GM19238 (cell line): ENCODE measurements at regions not wholly inside any gene's neighbourhood (a gene's known extent, or its start where the extent isn't known, plus 50 kb on each side); places are given as distances from the start of the nearest gene placed in this dataset.
A peak's percentile ranks its signal among the peaks of the same experiment; 100 is the strongest.
"Not testable (repeated sequence)": the region's sequence is repeated elsewhere in the genome, so short reads cannot be mapped to it uniquely, and the experiment has no call there.

Source experiments
- DNase-seq: peaks from one replicate; pipeline ENCODE4 v3.0.0; 2011; ENCODE audit warnings: low spot score; ENCODE audit not compliant: insufficient read length

DNA sequence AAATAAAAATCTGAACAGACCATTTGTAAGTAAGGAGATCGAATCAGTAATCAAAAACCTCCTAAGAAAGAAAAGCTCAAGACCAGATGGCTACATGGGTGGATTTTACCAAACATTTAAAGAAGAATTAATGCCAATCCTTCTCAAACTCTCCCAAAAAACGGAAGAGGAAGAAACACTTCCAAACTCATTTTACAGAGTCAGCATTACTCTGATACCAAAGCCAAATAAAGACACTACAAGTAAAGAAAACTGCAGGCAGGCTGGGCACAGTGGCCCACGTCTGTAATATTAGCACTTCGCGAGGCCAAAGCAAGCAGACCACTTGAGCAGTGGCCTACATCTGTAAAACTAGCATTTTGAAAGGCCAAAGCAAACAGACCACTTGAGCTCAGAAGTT lies 159.8 kb downstream of the DPY19L2 start:
- no peak for DNase-seq

DNA sequence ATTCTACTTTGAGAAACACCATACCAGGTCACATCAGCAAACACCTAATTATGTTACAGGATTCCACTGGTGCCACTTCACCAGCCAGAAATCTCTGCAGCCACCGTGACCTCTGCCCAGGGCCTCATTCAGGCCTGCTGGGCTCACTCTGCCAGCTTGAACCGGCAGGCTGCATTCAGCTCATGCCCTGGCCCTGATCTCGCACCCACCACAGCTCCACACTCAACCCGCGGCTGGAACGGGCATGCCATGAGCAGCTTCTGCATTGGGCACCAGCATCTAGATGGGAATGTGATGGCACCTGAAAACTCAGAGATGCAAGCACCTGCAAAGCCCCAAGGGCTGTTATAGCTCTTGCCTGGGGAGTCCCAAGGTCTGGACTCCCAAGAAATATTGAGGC lies 168.7 kb downstream of the DPY19L2 start:
- no peak for DNase-seq

DNA sequence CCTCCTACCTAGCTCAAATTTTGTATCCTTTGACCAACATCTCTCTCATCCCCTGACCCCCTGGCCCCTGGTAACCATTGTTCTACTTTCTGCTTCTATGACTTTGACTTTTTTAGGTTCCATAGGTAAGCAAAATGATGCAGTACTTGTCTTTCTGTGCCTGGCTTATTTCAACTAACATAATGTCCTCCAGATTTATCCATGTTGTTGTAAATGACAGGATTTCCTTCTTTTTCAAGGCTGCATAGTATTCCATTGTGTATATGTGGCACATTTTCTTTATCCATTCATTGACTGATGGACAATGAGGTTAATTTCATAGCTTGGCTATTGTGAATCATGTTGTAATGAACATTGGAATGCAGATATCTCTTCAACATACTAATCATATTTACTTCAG lies 170.1 kb downstream of the DPY19L2 start:
- DNase-seq = no peak

DNA sequence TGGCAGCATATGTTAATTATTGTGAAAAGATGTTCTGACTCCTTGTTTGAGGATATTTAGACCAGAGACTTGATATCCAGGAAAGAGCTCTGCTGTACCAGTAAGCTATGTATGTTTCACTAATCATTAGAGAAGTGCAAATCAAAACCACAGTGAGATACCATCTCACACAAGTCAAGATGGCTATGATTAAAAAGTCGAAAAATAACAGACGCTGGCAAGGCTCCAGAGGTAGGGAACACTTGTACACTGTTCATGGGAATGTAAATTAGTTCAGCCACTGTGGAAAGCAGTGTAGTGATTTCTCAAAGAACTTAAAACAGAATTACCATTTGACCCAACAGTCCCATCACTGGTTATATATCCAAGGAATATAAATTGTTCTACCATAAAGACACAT lies 171.6 kb downstream of the DPY19L2 start:
- no peak for DNase-seq

DNA sequence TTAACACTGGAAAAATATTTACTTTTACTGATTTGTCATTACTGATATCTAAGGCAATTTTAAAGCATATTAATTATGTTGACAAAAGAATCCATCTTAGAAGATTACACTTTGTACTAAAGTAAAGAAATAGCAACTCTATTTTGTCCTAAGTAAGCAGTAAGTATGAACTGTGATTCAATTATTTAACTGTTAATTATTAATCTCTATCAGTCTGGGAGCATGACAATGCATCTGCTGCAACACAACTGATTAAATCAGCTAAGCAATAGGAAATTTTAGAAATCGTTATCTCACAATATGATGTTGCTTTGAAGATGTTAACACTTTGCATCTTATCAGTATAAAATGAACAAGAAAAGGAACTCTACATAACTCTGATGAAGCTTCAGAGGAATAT lies 172.3 kb downstream of the DPY19L2 start:
- DNase-seq = no peak

DNA sequence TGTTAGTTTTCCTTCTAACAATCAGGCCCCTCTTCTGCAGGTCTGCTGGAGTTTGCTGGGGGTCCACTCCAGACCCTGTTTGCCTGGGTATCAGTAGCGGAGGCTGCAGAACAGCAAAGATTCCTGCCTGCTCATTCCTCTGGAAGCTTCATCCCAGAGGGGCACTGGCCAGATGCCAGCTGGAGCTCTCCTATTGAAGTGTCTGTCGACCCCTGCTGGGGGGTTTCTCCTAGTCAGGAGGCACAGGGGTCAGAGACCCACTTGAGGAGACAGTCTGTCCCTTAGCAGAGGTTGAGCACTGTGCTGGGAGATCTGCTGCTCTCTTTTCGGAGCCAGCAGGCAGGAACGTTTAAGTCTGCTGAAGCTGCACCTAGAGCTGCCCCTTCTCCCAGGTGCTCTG lies 174.9 kb downstream of the DPY19L2 start:
- DNase-seq = not testable (repeated sequence)

DNA sequence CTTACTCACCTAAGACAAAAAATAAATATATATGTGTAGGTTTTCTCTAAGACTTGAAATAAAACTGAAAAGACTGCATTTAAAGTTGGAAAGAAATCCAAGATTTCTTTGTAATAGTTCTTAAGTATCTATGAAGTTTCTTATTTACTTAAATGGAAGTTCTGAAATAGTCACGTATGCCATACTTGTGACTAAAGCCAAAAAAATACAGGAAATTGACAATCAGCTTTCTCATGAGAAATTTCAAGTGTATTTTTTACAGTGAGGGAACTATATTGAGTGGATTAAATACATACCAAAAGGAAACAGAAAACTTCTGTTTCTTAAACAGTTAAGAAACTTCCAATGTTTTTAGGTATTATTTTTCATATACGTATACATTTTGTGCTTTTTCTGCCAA lies 188.1 kb downstream of the DPY19L2 start:
- no peak for DNase-seq

DNA sequence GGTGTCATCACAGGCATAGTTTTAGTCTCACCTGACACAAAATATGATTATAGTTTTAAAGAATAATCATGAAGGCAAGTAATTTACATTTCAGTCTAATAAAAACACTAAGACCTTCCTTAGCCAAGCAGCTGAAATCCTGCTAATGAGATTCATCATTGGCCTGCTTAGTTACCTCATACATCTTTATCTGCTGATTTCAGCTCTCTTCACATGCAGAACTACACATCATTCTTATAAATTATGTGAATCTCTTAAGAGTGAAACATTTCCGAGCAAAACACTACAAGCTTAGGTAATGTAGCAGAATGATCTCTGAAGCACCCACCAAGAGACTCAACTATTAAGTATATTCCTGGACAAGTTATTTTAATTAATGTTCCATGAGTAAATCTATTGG lies 198.1 kb downstream of the DPY19L2 start:
- DNase-seq = no peak

DNA sequence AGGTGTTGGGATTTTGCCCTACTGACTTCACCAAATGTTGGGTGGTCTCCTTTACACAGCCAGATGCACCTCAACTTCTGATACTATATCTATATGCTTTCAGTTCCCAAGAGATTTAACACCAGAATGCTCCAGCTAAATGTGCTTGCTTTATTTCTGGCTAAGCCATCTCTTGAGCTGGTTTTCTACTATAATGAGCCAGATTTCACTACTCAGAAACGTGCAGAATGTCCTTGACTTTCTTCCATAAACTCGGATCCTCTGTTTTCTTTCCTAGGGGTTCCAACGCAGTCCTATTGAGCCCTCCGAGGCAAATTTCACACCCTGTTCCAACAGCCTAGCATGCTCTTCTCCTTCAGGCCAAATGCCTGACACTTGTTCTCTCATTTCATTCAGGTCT lies 200.3 kb downstream of the DPY19L2 start:
- no peak for DNase-seq

DNA sequence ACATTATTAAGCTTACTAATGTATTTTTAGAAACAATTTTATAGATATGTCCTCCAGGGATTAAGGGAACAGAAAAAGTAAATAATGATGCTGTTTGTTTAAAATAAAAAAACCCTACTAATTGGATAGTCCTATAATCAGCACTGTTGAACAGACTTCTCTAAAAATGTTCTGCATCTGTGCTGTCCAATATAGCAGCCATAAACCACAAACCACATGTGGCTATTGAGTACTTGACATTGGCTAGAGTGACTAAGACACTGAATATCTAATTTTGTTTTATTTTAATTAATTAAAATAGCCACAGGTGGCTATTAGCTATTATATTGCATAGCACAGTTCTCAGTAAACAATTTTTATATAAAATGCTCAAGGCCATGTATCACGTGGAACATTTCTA lies 210.4 kb downstream of the DPY19L2 start:
- no peak for DNase-seq

DNA sequence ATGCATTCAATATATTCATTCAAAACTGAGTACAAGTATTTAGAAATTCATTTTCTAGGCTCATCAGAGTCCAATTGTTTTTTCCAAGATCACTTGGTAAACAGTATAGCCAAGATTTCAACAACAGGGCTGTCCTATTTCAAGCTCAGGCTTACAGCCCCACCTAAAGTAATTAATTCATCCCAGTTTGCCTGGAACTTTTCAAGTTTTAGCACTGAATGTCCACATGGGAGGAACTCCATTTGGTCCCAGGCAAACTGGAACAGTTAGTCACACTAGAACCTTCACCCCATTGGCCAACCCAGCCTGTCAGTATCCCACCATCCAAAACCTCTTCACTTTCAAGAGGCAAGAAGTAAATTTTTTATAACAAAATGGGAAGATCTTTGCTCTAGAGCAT lies 210.9 kb downstream of the DPY19L2 start:
- DNase-seq = no peak

DNA sequence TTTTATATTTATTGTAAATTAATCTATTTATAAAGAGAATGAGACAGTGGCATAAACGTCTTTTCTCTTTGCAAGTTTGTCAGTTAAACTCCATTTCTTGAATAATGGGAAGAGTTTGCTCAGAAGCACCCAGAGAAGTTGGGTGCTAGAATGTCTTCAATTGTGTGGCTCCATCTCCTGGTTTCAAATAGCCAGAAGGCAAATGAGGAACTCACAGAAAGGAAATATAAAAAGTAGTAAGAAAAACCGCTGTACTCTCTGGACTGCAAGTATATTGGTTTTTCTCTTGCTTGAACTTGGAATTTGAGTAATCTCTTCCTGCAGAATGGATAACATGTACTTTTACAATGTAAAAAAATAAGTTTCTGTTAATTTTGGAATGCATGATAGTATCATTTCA lies 217.5 kb downstream of the DPY19L2 start:
- DNase-seq = no peak

DNA sequence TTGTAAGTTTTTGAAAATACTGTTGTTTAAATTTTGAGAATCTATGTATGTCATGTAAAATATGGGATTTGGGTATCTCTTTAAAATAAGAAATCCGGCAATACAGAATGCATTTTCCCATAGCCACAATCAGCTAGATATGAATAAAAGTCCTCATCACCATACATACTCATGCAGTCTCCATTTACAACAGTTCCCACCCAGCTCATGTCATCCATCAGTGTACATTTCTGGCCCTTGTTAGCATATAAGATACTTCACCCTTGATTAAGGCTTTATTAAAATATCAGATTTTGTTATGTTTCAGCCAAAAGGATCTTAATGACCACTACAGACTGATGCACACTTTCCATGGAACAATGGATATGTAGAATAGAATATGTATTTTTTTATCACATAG lies 218.0 kb downstream of the DPY19L2 start:
- no peak for DNase-seq

DNA sequence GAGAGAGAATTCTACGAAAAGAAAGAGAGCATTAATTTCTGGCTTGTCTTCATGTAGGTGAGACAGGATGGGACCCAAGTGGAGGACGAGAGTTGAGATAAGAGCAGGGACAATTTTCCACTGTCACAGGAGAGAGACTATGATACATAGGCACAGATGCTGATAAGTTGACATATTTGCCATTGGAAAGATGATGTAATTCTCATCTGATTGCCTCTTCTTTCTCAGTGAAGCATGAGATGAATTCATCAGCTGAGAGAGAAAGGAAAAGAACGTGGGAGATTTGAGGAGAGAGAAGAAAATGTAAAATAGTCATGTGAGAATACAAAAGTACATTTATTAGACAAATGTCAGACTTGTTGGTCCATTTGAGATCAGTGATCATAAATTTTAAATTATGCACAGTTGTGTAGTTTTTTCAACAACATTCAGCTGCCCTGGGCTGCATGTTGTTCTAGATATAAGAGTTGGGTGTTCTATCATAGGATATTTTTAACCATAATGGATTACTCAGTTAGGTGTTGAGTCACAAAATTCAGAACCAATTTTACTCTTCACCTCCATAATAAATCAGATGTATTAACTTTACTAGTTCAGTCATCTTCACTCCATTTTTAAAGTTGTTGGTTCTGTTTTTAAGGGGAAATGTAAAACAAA lies 222.9 kb downstream of the DPY19L2 start:
- DNase-seq = no peak

DNA sequence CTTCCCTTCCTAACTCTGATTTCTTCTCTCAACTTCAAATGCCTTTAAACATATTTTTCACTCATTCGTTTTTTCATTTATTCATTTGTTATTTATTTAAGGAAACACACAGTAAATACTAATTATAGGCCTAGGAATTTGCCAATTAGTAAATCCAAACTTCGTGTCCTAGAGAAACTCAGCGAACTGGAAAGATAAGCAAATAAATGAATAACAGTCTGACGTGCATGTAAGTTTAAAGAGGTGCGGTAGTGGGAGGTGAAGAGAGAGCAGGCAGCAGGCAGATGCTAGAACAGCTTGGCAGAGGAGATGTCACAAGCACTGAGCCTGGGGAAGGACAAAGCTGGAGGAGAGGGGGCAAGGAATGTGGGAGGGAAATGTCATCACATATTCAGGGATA lies 228.2 kb downstream of the DPY19L2 start:
- no peak for DNase-seq

DNA sequence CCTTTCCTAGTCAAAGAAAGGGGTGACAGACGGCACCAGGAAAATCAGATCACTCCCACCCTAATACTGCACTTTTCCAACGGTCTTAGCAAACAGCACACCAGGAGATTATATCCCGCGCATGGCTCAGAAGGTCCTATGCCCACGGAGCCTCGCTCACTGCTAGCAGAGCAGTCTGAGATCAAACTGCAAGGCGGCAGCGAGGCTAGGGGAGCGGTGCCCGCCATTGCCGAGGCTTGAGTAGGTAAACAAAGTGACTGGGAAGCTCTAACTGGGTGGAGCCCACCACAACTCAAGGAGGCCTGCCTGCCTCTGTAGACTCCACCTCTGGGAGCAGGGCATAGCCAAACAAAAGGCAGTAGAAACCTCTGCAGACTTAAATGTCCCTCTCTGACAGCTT lies 233.9 kb downstream of the DPY19L2 start:
- DNase-seq = not testable (repeated sequence)

DNA sequence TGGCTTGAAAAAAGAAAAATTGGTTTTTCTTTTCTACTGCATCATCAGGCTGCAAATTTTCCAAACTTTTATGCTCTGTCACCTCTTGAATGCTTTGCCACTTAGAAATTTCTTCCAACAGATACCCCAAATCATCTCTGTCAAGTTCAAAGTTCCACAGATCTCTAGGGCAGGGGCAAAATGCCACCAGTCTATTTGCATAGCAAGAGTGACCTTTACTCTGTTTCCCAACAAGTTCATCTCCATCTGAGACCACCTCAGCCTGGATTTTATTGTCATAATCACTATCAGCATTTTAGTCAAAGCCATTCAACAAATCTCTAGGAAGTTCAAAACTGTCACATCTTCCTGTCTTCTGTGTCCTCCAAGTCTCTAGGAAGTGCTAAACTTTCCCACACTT lies 240.3 kb downstream of the DPY19L2 start:
- DNase-seq = not testable (repeated sequence)

DNA sequence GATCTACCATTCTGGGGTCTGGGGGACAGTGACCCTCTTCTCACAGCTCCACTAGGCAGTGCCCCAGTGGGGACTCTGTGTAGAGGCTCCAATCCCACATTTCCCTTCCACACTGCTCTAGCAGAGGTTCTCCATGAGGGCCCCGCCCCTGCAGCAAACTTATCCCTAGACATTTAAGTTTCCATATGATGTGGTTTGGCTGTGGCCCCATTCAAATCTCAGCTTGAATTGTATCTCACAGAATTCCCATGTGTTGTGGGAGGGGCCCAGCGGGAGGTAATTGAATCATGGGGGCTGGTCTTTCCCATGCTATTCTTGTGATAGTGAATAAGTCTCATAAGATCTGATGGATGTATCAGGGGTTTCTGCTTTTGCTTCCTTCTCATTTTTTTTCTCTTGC lies 241.3 kb downstream of the DPY19L2 start:
- DNase-seq = not testable (repeated sequence)

DNA sequence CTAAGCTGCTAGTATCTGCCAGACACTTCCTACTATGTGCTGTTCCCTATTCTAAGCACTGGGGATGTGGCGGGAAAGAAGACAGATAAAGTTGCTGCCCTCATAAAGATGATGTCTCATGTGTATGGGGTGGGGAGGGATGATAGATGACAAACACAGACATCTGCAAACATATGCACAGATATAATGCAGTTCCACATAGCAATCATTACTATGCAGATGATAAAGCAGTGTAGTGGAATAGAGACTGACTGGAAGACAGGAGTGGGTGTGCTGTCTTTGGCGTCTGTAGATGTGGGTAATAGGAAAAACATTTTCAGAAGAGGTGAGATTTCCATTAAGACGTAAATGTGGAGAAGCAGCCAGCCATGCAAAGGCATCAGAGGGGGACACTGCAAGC lies 243.6 kb downstream of the DPY19L2 start:
- no peak for DNase-seq

DNA sequence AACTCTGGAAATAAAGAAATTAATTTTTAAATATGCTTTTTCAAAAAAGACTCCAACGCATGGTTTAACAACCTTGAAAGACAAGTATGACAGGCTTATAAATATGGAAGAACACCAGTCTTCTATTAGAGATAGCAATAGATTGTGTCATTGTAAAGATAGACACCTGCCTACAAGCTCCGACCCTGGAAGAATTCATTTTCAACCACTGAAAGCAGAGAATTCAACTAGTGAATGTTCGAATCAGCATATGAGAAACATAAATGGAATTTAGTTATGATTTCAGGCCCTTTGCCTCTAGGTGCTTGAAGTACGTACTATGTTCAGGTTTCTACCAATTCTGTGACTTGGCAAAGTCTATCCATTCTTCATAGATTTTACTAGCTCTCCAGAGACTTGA lies 244.5 kb downstream of the DPY19L2 start:
- no peak for DNase-seq

DNA sequence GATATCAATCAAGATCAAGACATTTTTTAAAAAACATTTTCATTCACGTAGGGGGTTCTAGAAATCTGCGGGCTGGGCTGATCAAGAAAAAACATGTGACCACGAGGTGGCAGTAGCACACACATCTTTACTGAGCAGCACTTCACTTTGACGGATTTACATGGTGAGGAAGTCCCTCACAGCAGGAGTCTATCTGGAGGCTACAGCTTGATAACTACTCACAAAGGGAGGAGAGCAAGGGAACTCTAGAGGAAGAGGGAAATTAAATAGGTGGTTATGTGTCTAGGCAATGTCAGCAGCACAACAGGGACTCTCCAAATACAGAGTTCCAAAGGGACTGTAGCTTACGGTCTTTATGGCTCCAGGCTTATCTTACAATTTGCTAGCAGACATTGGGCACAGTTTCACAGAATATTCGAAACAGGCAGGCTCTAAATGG lies 248.1 kb downstream of the DPY19L2 start:
- DNase-seq = peak; percentile 25

DNA sequence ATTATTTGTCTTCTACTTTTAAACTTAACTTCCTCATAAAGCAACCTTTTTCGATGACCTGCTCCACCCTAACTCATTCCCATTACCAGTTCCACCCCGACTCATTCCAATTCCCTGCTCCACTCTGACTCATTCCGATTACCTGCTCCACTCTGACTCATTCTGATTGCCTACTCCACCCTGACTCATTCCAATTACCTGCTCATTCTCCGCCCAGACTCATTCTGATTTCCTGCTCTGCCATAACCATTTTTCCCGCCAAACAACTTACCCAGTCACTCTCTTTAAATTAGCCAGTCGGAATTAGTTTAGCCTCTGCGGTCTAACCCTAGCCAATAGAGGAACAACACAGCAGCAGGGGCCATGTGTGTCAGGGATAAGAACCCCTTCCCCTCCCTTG lies 249.1 kb downstream of the DPY19L2 start:
- no peak for DNase-seq

DNA sequence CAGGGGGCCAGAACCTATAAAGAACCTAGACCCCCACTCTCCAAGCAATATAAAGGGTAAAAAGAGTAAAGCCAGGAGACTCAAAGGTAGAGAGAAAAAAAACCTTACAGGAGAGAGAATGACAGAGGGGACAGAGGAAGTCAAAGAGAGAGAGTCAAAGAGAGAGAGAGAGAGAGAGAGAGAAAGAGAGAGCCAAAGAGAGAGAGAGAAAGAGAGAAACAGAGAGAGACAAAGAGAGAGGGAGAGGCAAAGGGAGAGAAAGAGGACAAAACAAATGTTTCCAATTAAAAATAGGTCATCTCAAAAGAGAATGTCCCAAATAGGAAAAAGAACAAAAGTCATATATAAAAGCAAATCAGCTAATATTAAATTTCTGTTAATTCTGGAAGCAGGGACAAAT lies 251.5 kb downstream of the DPY19L2 start:
- no peak for DNase-seq

DNA sequence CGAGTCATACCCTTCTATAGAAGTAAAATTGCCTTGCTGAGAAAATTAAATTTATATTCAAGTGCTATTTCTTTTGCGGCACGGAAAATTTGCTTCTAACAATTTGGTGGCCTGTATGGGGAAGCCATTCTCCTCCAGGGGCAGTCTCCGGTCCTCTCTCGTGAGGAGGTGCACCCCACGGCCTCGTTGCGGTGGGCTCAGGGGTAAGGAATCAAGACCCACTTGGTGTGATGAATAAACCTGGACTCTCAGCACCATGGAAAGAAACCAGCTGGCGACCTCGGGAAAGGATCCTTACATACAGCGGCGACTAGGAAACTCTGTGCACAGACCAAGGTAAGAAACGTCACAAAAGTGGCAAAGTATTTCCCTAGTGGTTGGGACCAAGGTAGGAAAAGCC lies 252.9 kb downstream of the DPY19L2 start:
- DNase-seq = no peak
